HCT116 (cell line): ENCODE measurements at regions not wholly inside any gene's neighbourhood (a gene's known extent, or its start where the extent isn't known, plus 50 kb on each side); places are given as distances from the start of the nearest gene placed in this dataset.

Source experiments
- ATAC-seq: fragments of 200-7000 bp; cut with Tn5 transposase; 2 replicates; pipeline ENCODE4 v1.9.1; 2020; ENCODE audit warnings: mild to moderate bottlenecking, moderate library complexity
- BruUV-seq: library from RNA; stranded (reverse); fragments of 400-500 nt; replicated peaks from 2 replicates; lab custom pipeline; 2021; lab: Mats Ljungman, UMichigan
- CTCF ChIA-PET: fragments of 300-600 bp; sonication (Branson Sonifier 250); formaldehyde crosslinking; loops from one replicate; lab custom pipeline; 2021; ENCODE audit warnings: antibody characterized with exemption; lab: Charles Lee
- POLR2A ChIA-PET: fragments of 300-600, 350-600 bp; sonication (Branson Sonifier 250); formaldehyde crosslinking; loops from one replicate; lab custom pipeline; 2021; ENCODE audit warnings: antibody characterized with exemption; lab: Charles Lee
- RAD21 ChIA-PET, 2 experiments: fragments of 300-600 bp; sonication (Branson Sonifier 250); formaldehyde crosslinking; loops; one replicate each; lab custom pipeline; 2023; ENCODE audit warnings: low total read pairs in 2 of 2; ENCODE audit not compliant: uncharacterized antibody in 2 of 2, unreplicated experiment in 2 of 2, low non-redundant PET in 1 of 2; lab: Charles Lee
- DNase-seq: peaks from one replicate; pipeline ENCODE4 v3.0.0-alpha.2; 2010; ENCODE audit warnings: low read depth, low spot score
- H2AFZ ChIP-seq: fragments of 200-600 bp; shearing (Covaris generic), sonication (generic); 2 replicates; pipeline ENCODE4 v1.6.1; 2017; ENCODE audit warnings: low read depth, mixed run types, mixed read lengths, antibody characterized with exemption, low read length; ENCODE audit not compliant: poor library complexity, severe bottlenecking
- H3K27ac ChIP-seq: 2 replicates; pipeline ENCODE4 v1.5.1; 2012; ENCODE audit warnings: low read depth, low read length
- H3K27me3 ChIP-seq: fragments of 200-600 bp; sonication (generic); 2 replicates; pipeline ENCODE4 v1.6.1; 2016; ENCODE audit warnings: mixed run types, low read length, mixed read lengths; ENCODE audit not compliant: insufficient read depth
- H3K36me3 ChIP-seq, 2 experiments: fragments of 200-500 bp in 1 of 2; fragments of 200-600 bp in 1 of 2; sonication (Bioruptor generic) in 1 of 2; sonication (generic) in 1 of 2; 2 replicates each; pipeline versions ENCODE4 v1.5.1 to v1.6.1; 2014 to 2016; ENCODE audit warnings: low read length in 2 of 2, inconsistent platforms in 1 of 2, mixed read lengths in 1 of 2, mixed run types in 1 of 2; ENCODE audit not compliant: insufficient read depth in 2 of 2, control insufficient read depth in 1 of 2
- H3K4me1 ChIP-seq, 2 experiments: fragments of 200-600 bp in 1 of 2; sonication (generic) in 1 of 2; 2 replicates each; pipeline versions ENCODE4 v1.5.1 to v1.6.1; 2012 to 2017; ENCODE audit warnings: low read length in 2 of 2, inconsistent platforms in 1 of 2, mild to moderate bottlenecking in 1 of 2, mixed read lengths in 1 of 2, mixed run types in 1 of 2, moderate library complexity in 1 of 2; ENCODE audit not compliant: insufficient read depth in 2 of 2, control insufficient read depth in 1 of 2
- H3K4me2 ChIP-seq: fragments of 200-600 bp; sonication (generic); 2 replicates; pipeline ENCODE4 v1.6.1; 2017; ENCODE audit warnings: mixed run types, low read length, mixed read lengths
- H3K4me3 ChIP-seq, 2 experiments: fragments of 200-600 bp in 1 of 2; sonication (generic) in 1 of 2; replicated peaks in 1 of 2; 2 replicates each; pipeline ENCODE4 v1.5.1; 2011 to 2016; ENCODE audit warnings: low read length in 2 of 2, control low read depth in 1 of 2, low read depth in 1 of 2, mild to moderate bottlenecking in 1 of 2, mixed read lengths in 1 of 2, mixed run types in 1 of 2
- H3K79me2 ChIP-seq: fragments of 200-600 bp; sonication (generic); 2 replicates; pipeline ENCODE4 v1.6.1; 2017; ENCODE audit warnings: mild to moderate bottlenecking, mixed run types, low read length, moderate library complexity, mixed read lengths; ENCODE audit not compliant: insufficient read depth
- H3K9ac ChIP-seq: fragments of 200-600 bp; sonication (generic); 2 replicates; pipeline ENCODE4 v1.6.1; 2016; ENCODE audit warnings: low read length, mixed read lengths
- H3K9me2 ChIP-seq: fragments of 200-600 bp; sonication (generic), shearing (Covaris generic); 2 replicates; pipeline ENCODE4 v1.6.1; 2017; ENCODE audit warnings: mixed run types, mild to moderate bottlenecking, moderate library complexity; ENCODE audit not compliant: insufficient read depth
- H3K9me3 ChIP-seq, 2 experiments: fragments of 200-500 bp in 1 of 2; fragments of 200-600 bp in 1 of 2; sonication (Bioruptor generic) in 1 of 2; sonication (generic) in 1 of 2; 2 replicates each; pipeline ENCODE4 v1.6.1; 2014 to 2017; ENCODE audit warnings: low read length in 2 of 2, mixed read lengths in 2 of 2, inconsistent platforms in 1 of 2, low read depth in 1 of 2, mild to moderate bottlenecking in 1 of 2, mixed run types in 1 of 2, moderate library complexity in 1 of 2; ENCODE audit not compliant: control insufficient read depth in 1 of 2, insufficient read depth in 1 of 2
- H4K20me1 ChIP-seq: fragments of 200-600 bp; sonication (generic), shearing (Covaris generic); 2 replicates; pipeline ENCODE4 v1.6.1; 2017; ENCODE audit warnings: mixed run types, mild to moderate bottlenecking, moderate library complexity; ENCODE audit not compliant: insufficient read depth
- ATF3 ChIP-seq: IDR thresholded peaks from 2 replicates; pipeline ENCODE4 v1.6.1; 2012
- CTCF ChIP-seq, 3 experiments: fragments of 200-600 bp in 1 of 3; sonication (generic) in 1 of 3; IDR thresholded peaks in 2 of 3; conservative IDR thresholded peaks in 1 of 3; 2 replicates each; pipeline ENCODE4 v1.5.1; 2012 to 2017; ENCODE audit warnings: low read depth in 2 of 3, low read length in 2 of 3, antibody characterized with exemption in 1 of 3, borderline replicate concordance in 1 of 3, control low read depth in 1 of 3, mild to moderate bottlenecking in 1 of 3, mixed read lengths in 1 of 3, mixed run types in 1 of 3, moderate library complexity in 1 of 3; ENCODE audit not compliant: insufficient read depth in 1 of 3
- JUND ChIP-seq: IDR thresholded peaks from 2 replicates; pipeline ENCODE4 v1.6.1; 2012
- MAX ChIP-seq: IDR thresholded peaks from 2 replicates; pipeline ENCODE4 v1.6.1; 2012
- POLR2A ChIP-seq: IDR thresholded peaks from 2 replicates; pipeline ENCODE4 v1.7.0; 2011; ENCODE audit warnings: borderline replicate concordance; ENCODE audit not compliant: insufficient read depth, insufficient read length; ENCODE audit errors: extremely low read depth
- POLR2AphosphoS5 ChIP-seq: IDR thresholded peaks from 2 replicates; pipeline ENCODE4 v1.6.1; 2011; ENCODE audit warnings: mild to moderate bottlenecking, low read depth, low read length, moderate library complexity
- SP1 ChIP-seq: IDR thresholded peaks from 2 replicates; pipeline ENCODE4 v1.6.1; 2012; ENCODE audit warnings: low read depth
- ZFX ChIP-seq: fragments of 450-650 bp; IDR thresholded peaks from 2 replicates; pipeline ENCODE4 v1.6.1; 2017
- ZNF274 ChIP-seq: fragments of 200-500 bp; sonication (Bioruptor generic); IDR thresholded peaks from 2 replicates; pipeline ENCODE4 v1.6.1; 2014; ENCODE audit warnings: mild to moderate bottlenecking, low read depth, low read length, inconsistent platforms
- intact Hi-C: fragments of 100-400 bp; cut with micrococcal nuclease; formaldehyde crosslinking; loops from 2 replicates; pipeline ENCODE4 v1.10.0; 2022
- TF ChIP-seq, protein P1 (sequence below): IDR thresholded peaks from 2 replicates; pipeline ENCODE4 v1.6.1; 2012; ENCODE audit warnings: low read depth
- TF ChIP-seq, protein P2 (sequence below): IDR thresholded peaks from 2 replicates; pipeline ENCODE4 v1.6.1; 2011; ENCODE audit warnings: mild to moderate bottlenecking, low read length, moderate library complexity; ENCODE audit not compliant: insufficient replicate concordance; ENCODE audit errors: extremely low read depth

GRCh38 chr1:102120910-102121309 is 124.2 kb upstream of the OLFM3 start (continued):
- TF ChIP-seq, protein P1, sequence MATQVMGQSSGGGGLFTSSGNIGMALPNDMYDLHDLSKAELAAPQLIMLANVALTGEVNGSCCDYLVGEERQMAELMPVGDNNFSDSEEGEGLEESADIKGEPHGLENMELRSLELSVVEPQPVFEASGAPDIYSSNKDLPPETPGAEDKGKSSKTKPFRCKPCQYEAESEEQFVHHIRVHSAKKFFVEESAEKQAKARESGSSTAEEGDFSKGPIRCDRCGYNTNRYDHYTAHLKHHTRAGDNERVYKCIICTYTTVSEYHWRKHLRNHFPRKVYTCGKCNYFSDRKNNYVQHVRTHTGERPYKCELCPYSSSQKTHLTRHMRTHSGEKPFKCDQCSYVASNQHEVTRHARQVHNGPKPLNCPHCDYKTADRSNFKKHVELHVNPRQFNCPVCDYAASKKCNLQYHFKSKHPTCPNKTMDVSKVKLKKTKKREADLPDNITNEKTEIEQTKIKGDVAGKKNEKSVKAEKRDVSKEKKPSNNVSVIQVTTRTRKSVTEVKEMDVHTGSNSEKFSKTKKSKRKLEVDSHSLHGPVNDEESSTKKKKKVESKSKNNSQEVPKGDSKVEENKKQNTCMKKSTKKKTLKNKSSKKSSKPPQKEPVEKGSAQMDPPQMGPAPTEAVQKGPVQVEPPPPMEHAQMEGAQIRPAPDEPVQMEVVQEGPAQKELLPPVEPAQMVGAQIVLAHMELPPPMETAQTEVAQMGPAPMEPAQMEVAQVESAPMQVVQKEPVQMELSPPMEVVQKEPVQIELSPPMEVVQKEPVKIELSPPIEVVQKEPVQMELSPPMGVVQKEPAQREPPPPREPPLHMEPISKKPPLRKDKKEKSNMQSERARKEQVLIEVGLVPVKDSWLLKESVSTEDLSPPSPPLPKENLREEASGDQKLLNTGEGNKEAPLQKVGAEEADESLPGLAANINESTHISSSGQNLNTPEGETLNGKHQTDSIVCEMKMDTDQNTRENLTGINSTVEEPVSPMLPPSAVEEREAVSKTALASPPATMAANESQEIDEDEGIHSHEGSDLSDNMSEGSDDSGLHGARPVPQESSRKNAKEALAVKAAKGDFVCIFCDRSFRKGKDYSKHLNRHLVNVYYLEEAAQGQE = no peak
- TF ChIP-seq, protein P2, sequence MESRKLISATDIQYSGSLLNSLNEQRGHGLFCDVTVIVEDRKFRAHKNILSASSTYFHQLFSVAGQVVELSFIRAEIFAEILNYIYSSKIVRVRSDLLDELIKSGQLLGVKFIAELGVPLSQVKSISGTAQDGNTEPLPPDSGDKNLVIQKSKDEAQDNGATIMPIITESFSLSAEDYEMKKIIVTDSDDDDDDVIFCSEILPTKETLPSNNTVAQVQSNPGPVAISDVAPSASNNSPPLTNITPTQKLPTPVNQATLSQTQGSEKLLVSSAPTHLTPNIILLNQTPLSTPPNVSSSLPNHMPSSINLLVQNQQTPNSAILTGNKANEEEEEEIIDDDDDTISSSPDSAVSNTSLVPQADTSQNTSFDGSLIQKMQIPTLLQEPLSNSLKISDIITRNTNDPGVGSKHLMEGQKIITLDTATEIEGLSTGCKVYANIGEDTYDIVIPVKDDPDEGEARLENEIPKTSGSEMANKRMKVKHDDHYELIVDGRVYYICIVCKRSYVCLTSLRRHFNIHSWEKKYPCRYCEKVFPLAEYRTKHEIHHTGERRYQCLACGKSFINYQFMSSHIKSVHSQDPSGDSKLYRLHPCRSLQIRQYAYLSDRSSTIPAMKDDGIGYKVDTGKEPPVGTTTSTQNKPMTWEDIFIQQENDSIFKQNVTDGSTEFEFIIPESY = no peak
- no peak for TF ChIP-seq SP1

DNA sequence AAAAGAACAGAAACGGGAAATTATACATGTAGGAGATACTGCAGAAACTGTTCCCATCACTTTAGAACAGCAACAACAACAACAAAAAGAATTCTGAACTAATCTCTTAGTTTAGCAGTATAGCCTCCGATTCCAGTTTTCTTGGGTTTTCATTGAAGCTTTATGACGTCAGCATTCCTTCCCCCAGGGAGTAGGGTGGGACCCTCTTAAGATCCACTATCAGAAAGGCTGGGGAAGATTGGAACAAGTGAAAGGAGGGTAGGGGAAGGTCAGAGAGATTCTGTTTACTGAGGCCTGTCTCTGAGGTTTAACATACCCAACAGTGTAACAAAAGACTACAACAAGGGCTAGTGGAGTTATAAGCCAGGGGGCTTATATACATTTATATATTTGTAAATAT is 121.4 kb upstream of the OLFM3 start:
- Histone ChIP-seq H3K4me3 (no peak overlapping the region), H4K20me1 (no peaks in the 10 kb centered on the region), H3K27me3 (no peaks in the 10 kb centered on the region), H3K9me2 (no peaks in the 10 kb centered on the region), H3K4me2 (no peak overlapping the region), H3K79me2 (no peaks in the 10 kb centered on the region), H3K9me3 (no peaks in the 10 kb centered on the region), H2AFZ (no peak overlapping the region), H3K27ac (no peak overlapping the region), H3K36me3 (no peaks in the 10 kb centered on the region), H3K4me1 (no peaks in the 10 kb centered on the region), H3K9ac (no peak overlapping the region)
- ChIA-PET POLR2A (no interaction called here), RAD21 (no interaction called here), CTCF (no interaction called here)
- no peak for DNase-seq
- intact Hi-C loops = no loop called here
- BruUV-seq = no TSS peak
- no peak for ATAC-seq
- TF ChIP-seq ATF3 (no peak), ZNF274 (no peak), POLR2A (no peak), POLR2AphosphoS5 (no peak), MAX (no peak), CTCF (IDR thresholded peaks at IDR 0.05 in 2 of 3, conservative IDR thresholded peaks at IDR 0.05 in 1 of 3; ENCODE audit: borderline replicate concordance in 1 of 3, insufficient read depth in 1 of 3, low read depth in 2 of 3, low read length in 2 of 3) (no peak), ZFX (no peak), JUND (no peak)
- TF ChIP-seq, protein P2 = no peak
